Suprapubic skin (tissue), 4 donors: ENCODE measurements at regions not wholly inside any gene's neighbourhood (a gene's known extent, or its start where the extent isn't known, plus 50 kb on each side); places are given as distances from the start of the nearest gene placed in this dataset.

ENCODE experiments used
- DNase-seq, 2 donors: peaks; one replicate each; pipeline ENCODE4 v3.0.0-alpha.2; 2019; ENCODE audit warnings: low spot score in 2 of 2
- H3K27ac ChIP-seq: fragments of 200-600 bp; sonication (generic); one replicate; pipeline ENCODE4 v1.5.1; 2019
- H3K27me3 ChIP-seq: fragments of 200-600 bp; sonication (generic); one replicate; pipeline ENCODE4 v1.5.1; 2019
- H3K36me3 ChIP-seq: fragments of 200-600 bp; sonication (generic); one replicate; pipeline ENCODE4 v1.5.1; 2019
- H3K4me1 ChIP-seq: fragments of 200-600 bp; sonication (generic); one replicate; pipeline ENCODE4 v1.5.1; 2019
- H3K4me3 ChIP-seq: fragments of 200-600 bp; sonication (generic); one replicate; pipeline ENCODE4 v1.5.1; 2019; ENCODE audit warnings: mild to moderate bottlenecking
- H3K9me3 ChIP-seq: fragments of 200-600 bp; sonication (generic); one replicate; pipeline ENCODE4 v1.5.1; 2019
- CTCF ChIP-seq, 2 donors: fragments of 200-600 bp in 1 of 2; fragments of 450-650 bp in 1 of 2; sonication (generic) in 1 of 2; IDR thresholded peaks; one replicate each; pipeline ENCODE4 v1.5.1; 2016 to 2019; ENCODE audit warnings: antibody characterized with exemption in 2 of 2, mild to moderate bottlenecking in 1 of 2, moderate library complexity in 1 of 2
- EP300 ChIP-seq: sonication (generic); formaldehyde crosslinking; IDR thresholded peaks from one replicate; pipeline ENCODE4 v1.6.1; 2017; ENCODE audit warnings: antibody characterized with exemption
- POLR2A ChIP-seq, 2 donors: fragments of 450-650 bp; IDR thresholded peaks; one replicate each; pipeline ENCODE4 v1.6.1; 2017; ENCODE audit warnings: antibody characterized with exemption in 2 of 2, mild to moderate bottlenecking in 2 of 2, moderate library complexity in 2 of 2
- POLR2AphosphoS5 ChIP-seq, 3 donors: sonication (generic); formaldehyde crosslinking; IDR thresholded peaks; one replicate each; pipeline ENCODE4 v1.6.1; 2017; ENCODE audit warnings: antibody characterized with exemption in 3 of 3
- WGBS: methylation state at CpG from one replicate; pipeline ENCODE4 v1.1.5; 2018; 5-methylcytosine and 5-hydroxymethylcytosine counted together

GRCh38 chr1:80164150-80164549 lies 1157.6 kb upstream of the ADGRL4 start:
- no peak for DNase-seq
- no peaks in the 10 kb centered on the region for H3K36me3 ChIP-seq
- no peak overlapping the region for H3K4me3 ChIP-seq
- no peaks in the 10 kb centered on the region for H3K4me1 ChIP-seq
- H3K9me3 ChIP-seq, result no peaks in the 10 kb centered on the region
- no peaks in the 10 kb centered on the region for H3K27me3 ChIP-seq
- no peak overlapping the region for H3K27ac ChIP-seq
- TF ChIP-seq POLR2A (IDR thresholded peaks at IDR 0.05), result no peak
- no peak for TF ChIP-seq CTCF (IDR thresholded peaks at IDR 0.05)
- no peak for TF ChIP-seq POLR2AphosphoS5 (IDR thresholded peaks at IDR 0.05)
- no peak for TF ChIP-seq EP300

GRCh38 chr1:80163686-80164085 lies 1157.2 kb upstream of the ADGRL4 start:
- Histone ChIP-seq H3K4me3 (no peak overlapping the region), H3K27ac (no peak overlapping the region), H3K27me3 (no peaks in the 10 kb centered on the region), H3K9me3 (no peaks in the 10 kb centered on the region), H3K36me3 (no peaks in the 10 kb centered on the region), H3K4me1 (no peaks in the 10 kb centered on the region)
- 88% methylated on average over 6 of the region's 6 CpGs for WGBS
- TF ChIP-seq CTCF (IDR thresholded peaks at IDR 0.05), result no peak
- no peak for TF ChIP-seq EP300
- no peak for TF ChIP-seq POLR2A (IDR thresholded peaks at IDR 0.05)
- no peak for TF ChIP-seq POLR2AphosphoS5 (IDR thresholded peaks at IDR 0.05)
- DNase-seq, result no peak

- no peak overlapping the region for H3K27ac ChIP-seq
- WGBS, result 57% methylated on average over 2 of the region's 2 CpGs
- H3K36me3 ChIP-seq, result no peaks in the 10 kb centered on the region
- TF ChIP-seq EP300, result no peak
- no peaks in the 10 kb centered on the region for H3K27me3 ChIP-seq
- DNase-seq, result no peak
- no peak overlapping the region for H3K4me3 ChIP-seq
- no peaks in the 10 kb centered on the region for H3K9me3 ChIP-seq
- no peaks in the 10 kb centered on the region for H3K4me1 ChIP-seq
Measured at GRCh38 chr1:80158771-80159170, 1152.2 kb upstream of the ADGRL4 start.

GRCh38 chr1:80158266-80158665 lies 1151.7 kb upstream of the ADGRL4 start:
- no peak for DNase-seq
- Histone ChIP-seq H3K27me3 (no peaks in the 10 kb centered on the region), H3K36me3 (no peaks in the 10 kb centered on the region), H3K27ac (no peak overlapping the region), H3K4me1 (no peaks in the 10 kb centered on the region), H3K9me3 (no peaks in the 10 kb centered on the region), H3K4me3 (no peak overlapping the region)
- WGBS, result 81% methylated on average over 4 of the region's 4 CpGs
- TF ChIP-seq EP300 (no peak), POLR2A (IDR thresholded peaks at IDR 0.05) (no peak), POLR2AphosphoS5 (IDR thresholded peaks at IDR 0.05) (no peak), CTCF (IDR thresholded peaks at IDR 0.05) (no peak)

GRCh38 chr1:80155371-80155770 lies 1148.8 kb upstream of the ADGRL4 start:
- H3K9me3 ChIP-seq, result no peaks in the 10 kb centered on the region
- 33% methylated on average over 2 of the region's 2 CpGs for WGBS
- TF ChIP-seq CTCF (IDR thresholded peaks at IDR 0.05) (no peak), POLR2AphosphoS5 (IDR thresholded peaks at IDR 0.05) (no peak), EP300 (no peak), POLR2A (IDR thresholded peaks at IDR 0.05) (no peak)
- no peaks in the 10 kb centered on the region for H3K36me3 ChIP-seq
- no peaks in the 10 kb centered on the region for H3K4me1 ChIP-seq
- DNase-seq, result no peak
- no peaks in the 10 kb centered on the region for H3K27me3 ChIP-seq
- H3K27ac ChIP-seq, result no peak overlapping the region
- H3K4me3 ChIP-seq, result no peak overlapping the region

- Histone ChIP-seq H3K9me3 (no peaks in the 10 kb centered on the region), H3K4me3 (no peak overlapping the region), H3K4me1 (no peaks in the 10 kb centered on the region), H3K36me3 (no peaks in the 10 kb centered on the region), H3K27me3 (no peaks in the 10 kb centered on the region), H3K27ac (no peak overlapping the region)
- DNase-seq, result peak in 1 of 2 donors; percentile 43
- 84% methylated on average over 5 of the region's 5 CpGs for WGBS
- no peak for TF ChIP-seq CTCF (IDR thresholded peaks at IDR 0.05)
- no peak for TF ChIP-seq EP300
- no peak for TF ChIP-seq POLR2AphosphoS5 (IDR thresholded peaks at IDR 0.05)
- no peak for TF ChIP-seq POLR2A (IDR thresholded peaks at IDR 0.05)
Measured at GRCh38 chr1:80154176-80154575, 1147.6 kb upstream of the ADGRL4 start.
